Caco-2 (cell line): ENCODE measurements at regions not wholly inside any gene's neighbourhood (a gene's known extent, or its start where the extent isn't known, plus 50 kb on each side); places are given as distances from the start of the nearest gene placed in this dataset.

Source experiments
- BruUV-seq: library from RNA; stranded (reverse); fragments of 400-500 nt; replicated peaks from 2 replicates; lab custom pipeline; 2021; lab: Mats Ljungman, UMichigan
- CTCF ChIA-PET: fragments of 300-600 bp; sonication (Branson Sonifier 250); formaldehyde crosslinking; loops from one replicate; lab custom pipeline; 2022; ENCODE audit warnings: antibody characterized with exemption; lab: Charles Lee
- POLR2A ChIA-PET: fragments of 300-600 bp; sonication (Branson Sonifier 250); formaldehyde crosslinking; loops from one replicate; lab custom pipeline; 2022; ENCODE audit warnings: antibody characterized with exemption; lab: Charles Lee
- DNase-seq, 2 experiments: peaks; one replicate each; pipeline versions ENCODE4 v3.0.0 to v3.0.0-alpha.2; 2020 to 2022
- H3K27me3 ChIP-seq: replicated peaks from 2 replicates; pipeline ENCODE4 v1.6.0; 2011; ENCODE audit warnings: low read length; ENCODE audit not compliant: control insufficient read depth, insufficient read depth
- H3K36me3 ChIP-seq: 2 replicates; pipeline ENCODE4 v1.5.1; 2011; ENCODE audit warnings: low read length; ENCODE audit not compliant: control insufficient read depth, insufficient read depth
- H3K4me1 ChIP-seq: fragments of 250-450 bp; sonication (Bioruptor Pico); 2 replicates; pipeline ENCODE4 v1.5.1; 2020; ENCODE audit warnings: mild to moderate bottlenecking
- H3K4me3 ChIP-seq: 2 replicates; pipeline ENCODE4 v1.5.1; 2011; ENCODE audit warnings: low read depth, mild to moderate bottlenecking, control low read depth, low read length
- H3K9me3 ChIP-seq: fragments of 250-450 bp; sonication (Bioruptor Pico); 2 replicates; pipeline ENCODE4 v1.5.1; 2020; ENCODE audit warnings: mild to moderate bottlenecking, moderate library complexity
- H3K27ac Mint-ChIP-seq: one replicate; pipeline ENCODE4 v1.8.0; 2022; ENCODE audit warnings: mixed read lengths; ENCODE audit not compliant: unreplicated experiment
- H3K27me3 Mint-ChIP-seq: one replicate; pipeline ENCODE4 v1.8.0; 2022; ENCODE audit warnings: mixed read lengths; ENCODE audit not compliant: insufficient read depth, unreplicated experiment
- H3K36me3 Mint-ChIP-seq: one replicate; pipeline ENCODE4 v1.8.0; 2022; ENCODE audit warnings: mild to moderate bottlenecking, mixed read lengths; ENCODE audit not compliant: insufficient read depth, unreplicated experiment
- H3K4me1 Mint-ChIP-seq: one replicate; pipeline ENCODE4 v1.8.0; 2022; ENCODE audit warnings: low read depth, mixed read lengths; ENCODE audit not compliant: unreplicated experiment
- H3K4me3 Mint-ChIP-seq: one replicate; pipeline ENCODE4 v1.8.0; 2022; ENCODE audit warnings: mild to moderate bottlenecking, moderate library complexity, mixed read lengths; ENCODE audit not compliant: unreplicated experiment
- H3K9me3 Mint-ChIP-seq: one replicate; pipeline ENCODE4 v1.8.0; 2022; ENCODE audit warnings: mixed read lengths; ENCODE audit not compliant: unreplicated experiment
- CTCF ChIP-seq, 2 experiments: fragments of 200-600 bp in 1 of 2; IDR thresholded peaks; 1 replicate in 1 of 2; 2 replicates in 1 of 2; pipeline versions ENCODE4 v1.5.1 to v1.8.0; 2011 to 2022; ENCODE audit warnings: antibody characterized with exemption in 1 of 2, control low read depth in 1 of 2, inconsistent platforms in 1 of 2, low read depth in 1 of 2, low read length in 1 of 2, mild to moderate bottlenecking in 1 of 2, moderate library complexity in 1 of 2; ENCODE audit not compliant: insufficient read depth in 1 of 2, severe bottlenecking in 1 of 2, unreplicated experiment in 1 of 2
- intact Hi-C: fragments of 100-400 bp; cut with micrococcal nuclease; formaldehyde crosslinking; loops from one replicate; pipeline ENCODE4 v1.10.0; 2022; ENCODE audit not compliant: unreplicated experiment

GRCh38 chr1:220431554-220432239, 96.2 kb upstream of the MARK1 start:
- intact Hi-C loops: loop anchor here (5.0 kb wide), 1 partner anchor 76 kb away; no protein-coding TSS in a partner anchor
- Mint-ChIP-seq H3K4me3 (no peak overlapping the region), H3K9me3 (no peaks in the 10 kb centered on the region), H3K27me3 (no peaks in the 10 kb centered on the region), H3K36me3 (no peaks in the 10 kb centered on the region), H3K4me1 (peaks cover 20% of the 10 kb centered on the region), H3K27ac (no peak overlapping the region)
- BruUV-seq: no TSS peak
- H3K4me3 ChIP-seq: no peak overlapping the region
- no peaks in the 10 kb centered on the region for H3K9me3 ChIP-seq
- peaks cover 3% of the 10 kb centered on the region for H3K27me3 ChIP-seq
- no peaks in the 10 kb centered on the region for H3K36me3 ChIP-seq
- H3K4me1 ChIP-seq: peaks cover 7% of the 10 kb centered on the region
- DNase-seq: no peak
- ChIA-PET POLR2A (no interaction called here), CTCF (no interaction called here)
- TF ChIP-seq CTCF (IDR thresholded peaks at IDR 0.05; ENCODE audit: insufficient read depth in 1 of 2, low read depth in 1 of 2, low read length in 1 of 2, severe bottlenecking in 1 of 2, unreplicated experiment in 1 of 2): no peak

GRCh38 chr1:220430586-220430985, 97.3 kb upstream of the MARK1 start:
- Mint-ChIP-seq H3K36me3 (no peaks in the 10 kb centered on the region), H3K27ac (no peak overlapping the region), H3K9me3 (no peaks in the 10 kb centered on the region), H3K4me3 (no peak overlapping the region), H3K4me1 (peaks cover 20% of the 10 kb centered on the region), H3K27me3 (no peaks in the 10 kb centered on the region)
- no peak overlapping the region for H3K4me3 ChIP-seq
- peaks cover 7% of the 10 kb centered on the region for H3K4me1 ChIP-seq
- H3K36me3 ChIP-seq: no peaks in the 10 kb centered on the region
- BruUV-seq: no TSS peak
- DNase-seq: no peak
- intact Hi-C loops: loop anchor here (1.0 to 5.0 kb wide), 2 partner anchors 23 to 77 kb away; no protein-coding TSS in a partner anchor
- H3K27me3 ChIP-seq: peaks cover 3% of the 10 kb centered on the region
- no peaks in the 10 kb centered on the region for H3K9me3 ChIP-seq
- no peak for TF ChIP-seq CTCF (IDR thresholded peaks at IDR 0.05; ENCODE audit: insufficient read depth in 1 of 2, low read depth in 1 of 2, low read length in 1 of 2, severe bottlenecking in 1 of 2, unreplicated experiment in 1 of 2)
- CTCF ChIA-PET: no interaction called here
- POLR2A ChIA-PET: no interaction called here

- no TSS peak for BruUV-seq
- DNase-seq: peak; percentile 52 to 57
- POLR2A ChIA-PET: no interaction called here
- no peak for TF ChIP-seq CTCF (IDR thresholded peaks at IDR 0.05; ENCODE audit: insufficient read depth in 1 of 2, low read depth in 1 of 2, low read length in 1 of 2, severe bottlenecking in 1 of 2, unreplicated experiment in 1 of 2)
- Mint-ChIP-seq H3K4me3 (no peak overlapping the region), H3K36me3 (no peaks in the 10 kb centered on the region), H3K4me1 (peaks cover 20% of the 10 kb centered on the region), H3K27ac (no peak overlapping the region), H3K27me3 (no peaks in the 10 kb centered on the region), H3K9me3 (no peaks in the 10 kb centered on the region)
- CTCF ChIA-PET: no interaction called here
- intact Hi-C loops: loop anchor here (1.0 to 5.0 kb wide), 2 partner anchors 23 to 77 kb away; no protein-coding TSS in a partner anchor
- peaks cover 7% of the 10 kb centered on the region for H3K4me1 ChIP-seq
- no peaks in the 10 kb centered on the region for H3K9me3 ChIP-seq
- H3K36me3 ChIP-seq: no peaks in the 10 kb centered on the region
- H3K4me3 ChIP-seq: no peak overlapping the region
- H3K27me3 ChIP-seq: peaks cover 3% of the 10 kb centered on the region
Observed at GRCh38 chr1:220430059-220430458, 97.9 kb upstream of the MARK1 start.
